Gastroesophageal sphincter (tissue), 4 donors: ENCODE measurements at regions not wholly inside any gene's neighbourhood (a gene's known extent, or its start where the extent isn't known, plus 50 kb on each side); places are given as distances from the start of the nearest gene placed in this dataset.

Experiments
- ATAC-seq: fragments of 150-250 bp; one replicate; pipeline ENCODE4 v1.9.1; 2016; ENCODE audit warnings: mild to moderate bottlenecking, moderate library complexity
- H3K27ac ChIP-seq, 4 donors: fragments of 200-600 bp; sonication (generic) in 3 of 4; 1 replicate in 3 of 4; 2 replicates in 1 of 4; pipeline ENCODE4 v1.5.1; 2016 to 2019
- H3K27me3 ChIP-seq: fragments of 200-600 bp; sonication (generic); one replicate; pipeline ENCODE4 v1.5.1; 2019
- H3K36me3 ChIP-seq, 2 donors: fragments of 200-600 bp; sonication (generic); one replicate each; pipeline ENCODE4 v1.5.1; 2019; ENCODE audit warnings: control low read depth in 1 of 2
- H3K4me1 ChIP-seq, 3 donors: fragments of 200-600 bp; sonication (generic); 1 replicate in 2 of 3; 2 replicates in 1 of 3; pipeline ENCODE4 v1.5.1; 2016 to 2019; ENCODE audit warnings: control low read depth in 2 of 3
- H3K4me3 ChIP-seq, 2 donors: fragments of 200-600 bp; sonication (generic); one replicate each; pipeline ENCODE4 v1.5.1; 2019; ENCODE audit warnings: mild to moderate bottlenecking in 1 of 2, moderate library complexity in 1 of 2
- H3K9me3 ChIP-seq, 3 donors: fragments of 200-600 bp; sonication (generic); one replicate each; pipeline ENCODE4 v1.5.1; 2017 to 2019; ENCODE audit warnings: control low read depth in 2 of 3
- CTCF ChIP-seq, 4 experiments: fragments of 200-600 bp in 2 of 4; fragments of 450-650 bp in 2 of 4; sonication (generic) in 1 of 4; IDR thresholded peaks; one replicate each; pipeline ENCODE4 v1.5.1; 2017 to 2019; ENCODE audit warnings: antibody characterized with exemption in 4 of 4, mild to moderate bottlenecking in 2 of 4, moderate library complexity in 2 of 4
- EP300 ChIP-seq: sonication (generic); formaldehyde crosslinking; IDR thresholded peaks from one replicate; pipeline ENCODE4 v1.6.1; 2017; ENCODE audit warnings: antibody characterized with exemption, mild to moderate bottlenecking
- POLR2A ChIP-seq, 2 donors: fragments of 450-650 bp; IDR thresholded peaks; one replicate each; pipeline ENCODE4 v1.6.1; 2017; ENCODE audit warnings: antibody characterized with exemption in 2 of 2, mild to moderate bottlenecking in 2 of 2, moderate library complexity in 1 of 2
- POLR2AphosphoS5 ChIP-seq: sonication (generic); formaldehyde crosslinking; IDR thresholded peaks from one replicate; pipeline ENCODE4 v1.6.1; 2017; ENCODE audit warnings: antibody characterized with exemption
- WGBS, 2 donors: methylation state at CpG; one replicate each; pipeline ENCODE4 v1.1.5; 2018; ENCODE audit warnings: low coverage in 1 of 2; 5-methylcytosine and 5-hydroxymethylcytosine counted together

GRCh38 chr5:40106847-40107246 lies 572.9 kb upstream of the PTGER4 start:
- H3K27ac ChIP-seq, result no peak overlapping the region
- 100% methylated on average over 2 of the region's 2 CpGs; no CpG with 5 or more reads in 1 of the 2 donors for WGBS, 2 donors
- no peak overlapping the region for H3K4me3 ChIP-seq
- H3K9me3 ChIP-seq, result no peaks in the 10 kb centered on the region
- H3K27me3 ChIP-seq, result no peaks in the 10 kb centered on the region
- H3K4me1 ChIP-seq, result peaks cover 0 to 15% (median 0%) of the 10 kb centered on the region in 3 donors
- H3K36me3 ChIP-seq, result no peaks in the 10 kb centered on the region
- no peak for TF ChIP-seq POLR2AphosphoS5
- TF ChIP-seq CTCF (IDR thresholded peaks at IDR 0.05), result no peak
- no peak for TF ChIP-seq POLR2A (IDR thresholded peaks at IDR 0.05)
- TF ChIP-seq EP300, result no peak
- no peak for ATAC-seq

- TF ChIP-seq CTCF (IDR thresholded peaks at IDR 0.05) (no peak), POLR2AphosphoS5 (no peak)
- Histone ChIP-seq H3K36me3 (no peaks in the 10 kb centered on the region), H3K4me1 (no peaks in the 10 kb centered on the region), H3K4me3 (no peak overlapping the region), H3K27me3 (no peaks in the 10 kb centered on the region), H3K9me3 (no peaks in the 10 kb centered on the region), H3K27ac (no peak overlapping the region)
- ATAC-seq, result no peak
Observed at GRCh38 chr5:40098313-40098712, 581.4 kb upstream of the PTGER4 start.

GRCh38 chr5:40093550-40093949 lies 586.2 kb upstream of the PTGER4 start:
- WGBS, 2 donors, result 67 to 93% methylated on average over 2 of the region's 2 CpGs
- no peaks in the 10 kb centered on the region for H3K36me3 ChIP-seq
- no peak overlapping the region for H3K4me3 ChIP-seq
- no peak for ATAC-seq
- no peaks in the 10 kb centered on the region for H3K27me3 ChIP-seq
- H3K4me1 ChIP-seq, result no peaks in the 10 kb centered on the region
- peaks cover 0 to 6% (median 0%) of the 10 kb centered on the region in 3 donors for H3K9me3 ChIP-seq
- no peak overlapping the region for H3K27ac ChIP-seq
- no peak for TF ChIP-seq EP300
- no peak for TF ChIP-seq POLR2AphosphoS5
- no peak for TF ChIP-seq POLR2A (IDR thresholded peaks at IDR 0.05)
- TF ChIP-seq CTCF (IDR thresholded peaks at IDR 0.05), result no peak

- no peak for ATAC-seq
- no peak overlapping the region for H3K27ac ChIP-seq
- TF ChIP-seq POLR2A (IDR thresholded peaks at IDR 0.05) (no peak), EP300 (no peak), CTCF (IDR thresholded peaks at IDR 0.05) (no peak), POLR2AphosphoS5 (no peak)
- H3K4me3 ChIP-seq, result no peak overlapping the region
- H3K36me3 ChIP-seq, result no peaks in the 10 kb centered on the region
- H3K9me3 ChIP-seq, result peaks cover 0 to 6% (median 0%) of the 10 kb centered on the region in 3 donors
- H3K27me3 ChIP-seq, result no peaks in the 10 kb centered on the region
- H3K4me1 ChIP-seq, result no peaks in the 10 kb centered on the region
Observed at GRCh38 chr5:40089269-40089668, 590.4 kb upstream of the PTGER4 start.

GRCh38 chr5:40084614-40085013 lies 595.1 kb upstream of the PTGER4 start:
- no peaks in the 10 kb centered on the region for H3K27me3 ChIP-seq
- no peaks in the 10 kb centered on the region for H3K4me1 ChIP-seq
- no peaks in the 10 kb centered on the region for H3K36me3 ChIP-seq
- no peak overlapping the region for H3K4me3 ChIP-seq
- 86 to 88% methylated on average over 1 of the region's 1 CpG for WGBS, 2 donors
- H3K27ac ChIP-seq, result no peak overlapping the region
- TF ChIP-seq POLR2A (IDR thresholded peaks at IDR 0.05), result no peak
- TF ChIP-seq POLR2AphosphoS5, result no peak
- TF ChIP-seq CTCF (IDR thresholded peaks at IDR 0.05), result no peak
- TF ChIP-seq EP300, result no peak
- H3K9me3 ChIP-seq, result no peaks in the 10 kb centered on the region
- no peak for ATAC-seq
